Activated T-helper 1 cell treated with anti-CD3 and anti-CD28 coated beads, Interleukin-2, amount 50 U/mL, for 16 hours (primary cell): ENCODE measurements at regions not wholly inside any gene's neighbourhood (a gene's known extent, or its start where the extent isn't known, plus 50 kb on each side); places are given as distances from the start of the nearest gene placed in this dataset.

ENCODE experiments used
- DNase-seq, 2 donors: peaks; one replicate each; pipeline ENCODE4 v3.0.0-alpha.2; 2020; ENCODE audit warnings: low read depth in 1 of 2, low spot score in 1 of 2

- no peak for DNase-seq
Measured at GRCh38 chr2:41896186-41896846, 151.5 kb upstream of the PKDCC start.

GRCh38 chr2:41899189-41899588 is 148.6 kb upstream of the PKDCC start:
- DNase-seq: no peak

GRCh38 chr2:41900101-41900577 is 147.7 kb upstream of the PKDCC start:
- no peak for DNase-seq

GRCh38 chr2:41902897-41903296 is 144.9 kb upstream of the PKDCC start:
- no peak for DNase-seq

- DNase-seq: no peak
Measured at GRCh38 chr2:41903474-41904135, 144.2 kb upstream of the PKDCC start.

GRCh38 chr2:41904459-41904858 is 143.4 kb upstream of the PKDCC start:
- DNase-seq: no peak

- DNase-seq: no peak
Measured at GRCh38 chr2:41905597-41906337, 142.1 kb upstream of the PKDCC start.

- DNase-seq: no peak
Measured at GRCh38 chr2:41906338-41906725, 141.5 kb upstream of the PKDCC start.

GRCh38 chr2:41907141-41907540 is 140.7 kb upstream of the PKDCC start:
- no peak for DNase-seq

- DNase-seq: no peak
Measured at GRCh38 chr2:41907771-41908207, 140.0 kb upstream of the PKDCC start.

- DNase-seq: no peak
Measured at GRCh38 chr2:41908349-41908748, 139.5 kb upstream of the PKDCC start.

GRCh38 chr2:41909584-41909983 is 138.2 kb upstream of the PKDCC start:
- no peak for DNase-seq

- no peak for DNase-seq
Measured at GRCh38 chr2:41910126-41910525, 137.7 kb upstream of the PKDCC start.

GRCh38 chr2:41911033-41911432 is 136.8 kb upstream of the PKDCC start:
- DNase-seq: no peak

GRCh38 chr2:41912337-41912736 is 135.5 kb upstream of the PKDCC start:
- no peak for DNase-seq

GRCh38 chr2:41912776-41913175 is 135.0 kb upstream of the PKDCC start:
- no peak for DNase-seq

- DNase-seq: no peak
Measured at GRCh38 chr2:41913311-41913710, 134.5 kb upstream of the PKDCC start.

- no peak for DNase-seq
Measured at GRCh38 chr2:41913921-41914609, 133.8 kb upstream of the PKDCC start.

GRCh38 chr2:41914936-41915335 is 132.9 kb upstream of the PKDCC start:
- no peak for DNase-seq

- no peak for DNase-seq
Measured at GRCh38 chr2:41916177-41916576, 131.6 kb upstream of the PKDCC start.

- DNase-seq: no peak
Measured at GRCh38 chr2:41917587-41917986, 130.2 kb upstream of the PKDCC start.

- no peak for DNase-seq
Measured at GRCh38 chr2:41919135-41919534, 128.7 kb upstream of the PKDCC start.
